ENCODE measurements at regions not wholly inside any gene's neighbourhood (a gene's known extent, or its start where the extent isn't known, plus 50 kb on each side); places are given as distances from the start of the nearest gene placed in this dataset.

- POLR2A ChIA-PET (ENCODE audit: unreplicated experiment) = no interaction called here
- Histone ChIP-seq H3K27ac (no peak overlapping the region), H3K27me3 (ENCODE audit: insufficient read depth, low read depth) (no peaks in the 10 kb centered on the region), H4K20me1 (ENCODE audit: insufficient read depth) (no peaks in the 10 kb centered on the region), H3F3A (ENCODE audit: insufficient read depth, low read depth) (no peaks in the 10 kb centered on the region), H2AFZ (no peak overlapping the region), H3K4me2 (no peak overlapping the region), H3K36me3 (ENCODE audit: low read depth) (no peaks in the 10 kb centered on the region), H3K9me2 (ENCODE audit: insufficient read depth) (no peaks in the 10 kb centered on the region), H3K9me3 (ENCODE audit: insufficient read depth, low read depth) (no peaks in the 10 kb centered on the region), H3K4me1 (replicated peaks; ENCODE audit: insufficient read depth) (no peaks in the 10 kb centered on the region), H3K4me3 (no peak overlapping the region), H3K79me2 (ENCODE audit: low read depth) (no peaks in the 10 kb centered on the region)
- no peak for DNase-seq
- intact Hi-C loops (cut with micrococcal nuclease; ENCODE audit: unreplicated experiment) = no loop called here
- BruUV-seq (replicated peaks) = no TSS peak
- CTCF ChIA-PET = no interaction called here
- no peak for TF ChIP-seq CTCF (conservative IDR thresholded peaks at IDR 0.05)
- no peak for TF ChIP-seq EZH2 (IDR thresholded peaks at IDR 0.05; ENCODE audit: low read depth)
Observed at GRCh38 chr9:104256031-104256695, 162.1 kb downstream of the SMC2 start.

GRCh38 chr9:104256696-104257062 is 162.6 kb downstream of the SMC2 start:
- Histone ChIP-seq H2AFZ (no peak overlapping the region), H3K4me1 (replicated peaks; ENCODE audit: insufficient read depth) (no peaks in the 10 kb centered on the region), H3F3A (ENCODE audit: insufficient read depth, low read depth) (no peaks in the 10 kb centered on the region), H3K9me3 (ENCODE audit: insufficient read depth, low read depth) (no peaks in the 10 kb centered on the region), H3K27ac (no peak overlapping the region), H3K4me3 (no peak overlapping the region), H3K79me2 (ENCODE audit: low read depth) (no peaks in the 10 kb centered on the region), H3K4me2 (no peak overlapping the region), H3K27me3 (ENCODE audit: insufficient read depth, low read depth) (no peaks in the 10 kb centered on the region), H4K20me1 (ENCODE audit: insufficient read depth) (no peaks in the 10 kb centered on the region), H3K9me2 (ENCODE audit: insufficient read depth) (no peaks in the 10 kb centered on the region), H3K36me3 (ENCODE audit: low read depth) (no peaks in the 10 kb centered on the region)
- no peak for DNase-seq
- BruUV-seq (replicated peaks) = no TSS peak
- no peak for TF ChIP-seq EZH2 (IDR thresholded peaks at IDR 0.05; ENCODE audit: low read depth)
- no peak for TF ChIP-seq CTCF (conservative IDR thresholded peaks at IDR 0.05)
- ChIA-PET POLR2A (ENCODE audit: unreplicated experiment) (no interaction called here), CTCF (no interaction called here)
- intact Hi-C loops (cut with micrococcal nuclease; ENCODE audit: unreplicated experiment) = no loop called here

GRCh38 chr9:104258296-104259011 is 164.3 kb downstream of the SMC2 start:
- Histone ChIP-seq H3K36me3 (ENCODE audit: low read depth) (no peaks in the 10 kb centered on the region), H3K27me3 (ENCODE audit: insufficient read depth, low read depth) (no peaks in the 10 kb centered on the region), H3K4me2 (no peak overlapping the region), H3K79me2 (ENCODE audit: low read depth) (no peaks in the 10 kb centered on the region), H3F3A (ENCODE audit: insufficient read depth, low read depth) (no peaks in the 10 kb centered on the region), H3K9me3 (ENCODE audit: insufficient read depth, low read depth) (no peaks in the 10 kb centered on the region), H3K9me2 (ENCODE audit: insufficient read depth) (no peaks in the 10 kb centered on the region), H4K20me1 (ENCODE audit: insufficient read depth) (no peaks in the 10 kb centered on the region), H2AFZ (no peak overlapping the region), H3K4me3 (no peak overlapping the region), H3K4me1 (replicated peaks; ENCODE audit: insufficient read depth) (no peaks in the 10 kb centered on the region), H3K27ac (no peak overlapping the region)
- CTCF ChIA-PET = no interaction called here
- no peak for DNase-seq
- POLR2A ChIA-PET (ENCODE audit: unreplicated experiment) = interaction anchor here (0.5 kb wide), 1 partner anchor 107 kb away, joined by 27 read pairs; no protein-coding TSS in a partner anchor
- intact Hi-C loops (cut with micrococcal nuclease; ENCODE audit: unreplicated experiment) = no loop called here
- no peak for TF ChIP-seq EZH2 (IDR thresholded peaks at IDR 0.05; ENCODE audit: low read depth)
- TF ChIP-seq CTCF (conservative IDR thresholded peaks at IDR 0.05) = no peak
- no TSS peak for BruUV-seq (replicated peaks)

Data from PC-9 (cell line).